ENCODE measurements at regions not wholly inside any gene's neighbourhood (a gene's known extent, or its start where the extent isn't known, plus 50 kb on each side); places are given as distances from the start of the nearest gene placed in this dataset.

- Mint-ChIP-seq H3K36me3 (ENCODE audit: insufficient read depth in 1 of 3, low read depth in 3 of 3) (no peaks in the 10 kb centered on the region), H3K4me3 (no peak overlapping the region), H3K27me3 (ENCODE audit: low read depth) (no peaks in the 10 kb centered on the region), H3K9me3 (no peaks in the 10 kb centered on the region), H3K27ac (no peak overlapping the region), H3K4me1 (peaks cover 6 to 19% of the 10 kb centered on the region in 2 experiments)
- Histone ChIP-seq H4K5ac (ENCODE audit: insufficient read length, low read depth, low read length) (no peak overlapping the region), H3K27ac (ENCODE audit: insufficient read length, low read depth, low read length) (no peak overlapping the region), H2BK15ac (ENCODE audit: low read depth, low read length) (no peak overlapping the region), H3K9ac (ENCODE audit: extremely low read depth, insufficient read length, low read length) (no peak overlapping the region), H3K27me3 (ENCODE audit: insufficient read depth, low read length) (no peaks in the 10 kb centered on the region), H3K79me2 (ENCODE audit: insufficient read depth, low read length) (no peaks in the 10 kb centered on the region), H3K79me1 (ENCODE audit: insufficient read depth, low read depth, low read length, poor library complexity, severe bottlenecking) (no peaks in the 10 kb centered on the region), H3K14ac (ENCODE audit: insufficient read depth, low read length) (no peak overlapping the region), H3K9me3 (ENCODE audit: control insufficient read depth, low read depth, low read length) (no peaks in the 10 kb centered on the region), H4K91ac (ENCODE audit: insufficient read length, low read depth, low read length) (no peak overlapping the region), H2AK5ac (ENCODE audit: insufficient read length, low read length) (no peak overlapping the region), H3K23me2 (ENCODE audit: insufficient read length, low read depth, low read length, poor library complexity, severe bottlenecking) (no peaks in the 10 kb centered on the region), H3K4me2 (ENCODE audit: insufficient read depth, insufficient read length, low read length) (no peak overlapping the region), H3K4me1 (ENCODE audit: insufficient read depth, low read length) (no peaks in the 10 kb centered on the region), H2BK120ac (ENCODE audit: low read depth, low read length, poor library complexity, severe bottlenecking) (no peak overlapping the region), H3K56ac (ENCODE audit: insufficient read length, low read depth, low read length) (no peak overlapping the region), H3T11ph (ENCODE audit: low read length) (no peak overlapping the region), H3K18ac (ENCODE audit: insufficient read length, low read depth, low read length) (no peak overlapping the region), H4K20me1 (ENCODE audit: control insufficient read depth, insufficient read depth, insufficient read length) (no peaks in the 10 kb centered on the region), H2BK12ac (ENCODE audit: insufficient read length, low read depth, low read length) (no peak overlapping the region), H2BK5ac (ENCODE audit: insufficient read length, low read length) (no peak overlapping the region), H4K8ac (replicated peaks; ENCODE audit: insufficient read length, low read depth, low read length) (no peak overlapping the region), H2AFZ (ENCODE audit: low read length) (no peak overlapping the region), H3K23ac (ENCODE audit: insufficient read length, low read depth, low read length) (no peak overlapping the region), H2BK20ac (ENCODE audit: low read depth, low read length, poor library complexity, severe bottlenecking) (no peak overlapping the region), H3K4ac (ENCODE audit: low read depth, low read length) (no peak overlapping the region)
- WGBS (ENCODE audit: extremely low coverage, insufficient read length, low lambda C conversion rate) = no CpG with 5 or more reads among the region's 4 CpGs
- no peak for TF ChIP-seq CTCF (conservative IDR thresholded peaks at IDR 0.05)
- no peak for DNase-seq
Measured at GRCh38 chr4:57974821-57975220, 864.6 kb upstream of the IGFBP7 start.
